ENCODE measurements at regions not wholly inside any gene's neighbourhood (a gene's known extent, or its start where the extent isn't known, plus 50 kb on each side); places are given as distances from the start of the nearest gene placed in this dataset.
"Not testable (repeated sequence)": the region's sequence is repeated elsewhere in the genome, so short reads cannot be mapped to it uniquely, and the experiment has no call there.

DNA sequence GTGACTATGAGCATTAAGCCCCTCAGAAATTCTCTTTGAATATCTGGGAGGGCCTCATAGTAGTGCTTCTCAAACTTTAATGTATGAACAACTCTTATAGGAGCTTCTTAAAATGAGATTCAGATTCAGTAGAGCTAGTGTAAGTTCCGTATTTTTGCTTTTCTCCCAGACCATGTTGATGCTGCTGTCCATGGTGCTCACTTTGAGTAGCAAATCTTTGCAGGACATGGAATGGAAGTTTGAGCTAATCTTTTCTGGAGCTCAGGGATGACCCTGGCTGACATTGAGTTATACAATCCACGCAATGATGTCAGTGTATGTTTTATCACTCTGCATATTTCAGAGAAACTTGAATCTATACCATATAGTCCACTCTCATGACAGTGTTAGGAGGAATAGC, 134.2 kb downstream of the OTOL1 start:
- H3K27ac ChIP-seq = no peak overlapping the region
- H3K36me3 ChIP-seq = no peaks in the 10 kb centered on the region
- H3K4me1 ChIP-seq (ENCODE audit: control insufficient read depth in 1 of 2, low read depth in 2 of 2) = no peaks in the 10 kb centered on the region
- no peak overlapping the region for H3K4me3 ChIP-seq
- H3K27me3 ChIP-seq (replicated peaks; ENCODE audit: insufficient read depth) = no peaks in the 10 kb centered on the region
- ATAC-seq (ENCODE audit: insufficient number of reproducible peaks, low FRiP score, low read depth) (no peak), DNase-seq (ENCODE audit: low spot score) (no peak)
- no peaks in the 10 kb centered on the region for H3K9me3 ChIP-seq
- TF ChIP-seq, protein P1, sequence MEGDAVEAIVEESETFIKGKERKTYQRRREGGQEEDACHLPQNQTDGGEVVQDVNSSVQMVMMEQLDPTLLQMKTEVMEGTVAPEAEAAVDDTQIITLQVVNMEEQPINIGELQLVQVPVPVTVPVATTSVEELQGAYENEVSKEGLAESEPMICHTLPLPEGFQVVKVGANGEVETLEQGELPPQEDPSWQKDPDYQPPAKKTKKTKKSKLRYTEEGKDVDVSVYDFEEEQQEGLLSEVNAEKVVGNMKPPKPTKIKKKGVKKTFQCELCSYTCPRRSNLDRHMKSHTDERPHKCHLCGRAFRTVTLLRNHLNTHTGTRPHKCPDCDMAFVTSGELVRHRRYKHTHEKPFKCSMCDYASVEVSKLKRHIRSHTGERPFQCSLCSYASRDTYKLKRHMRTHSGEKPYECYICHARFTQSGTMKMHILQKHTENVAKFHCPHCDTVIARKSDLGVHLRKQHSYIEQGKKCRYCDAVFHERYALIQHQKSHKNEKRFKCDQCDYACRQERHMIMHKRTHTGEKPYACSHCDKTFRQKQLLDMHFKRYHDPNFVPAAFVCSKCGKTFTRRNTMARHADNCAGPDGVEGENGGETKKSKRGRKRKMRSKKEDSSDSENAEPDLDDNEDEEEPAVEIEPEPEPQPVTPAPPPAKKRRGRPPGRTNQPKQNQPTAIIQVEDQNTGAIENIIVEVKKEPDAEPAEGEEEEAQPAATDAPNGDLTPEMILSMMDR (IDR thresholded peaks at IDR 0.05) = no peak

DNA sequence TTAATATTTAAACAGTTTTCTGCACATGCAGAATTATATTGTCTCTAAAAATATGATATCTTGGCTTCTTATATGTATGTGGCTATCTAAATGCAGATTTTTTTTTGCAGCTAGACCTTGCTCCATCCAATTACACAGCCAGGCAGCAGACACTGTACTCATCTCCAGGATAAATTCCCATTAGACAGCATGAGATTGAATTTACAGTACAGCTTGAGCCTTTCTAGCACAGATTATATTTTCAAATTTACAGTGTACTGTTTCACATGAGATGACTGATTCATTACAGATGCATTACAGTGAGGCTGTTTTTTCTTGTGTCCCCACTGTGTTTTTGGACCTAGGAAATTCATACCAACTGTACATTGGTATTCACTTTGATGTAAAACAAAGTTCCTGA, 134.9 kb downstream of the OTOL1 start:
- Histone ChIP-seq H3K36me3 (no peaks in the 10 kb centered on the region), H3K9me3 (no peaks in the 10 kb centered on the region), H3K27me3 (replicated peaks; ENCODE audit: insufficient read depth) (no peaks in the 10 kb centered on the region), H3K4me3 (no peak overlapping the region), H3K27ac (no peak overlapping the region), H3K4me1 (ENCODE audit: control insufficient read depth in 1 of 2, low read depth in 2 of 2) (no peaks in the 10 kb centered on the region)
- no peak for DNase-seq (ENCODE audit: low spot score)
- no peak for ATAC-seq (ENCODE audit: insufficient number of reproducible peaks, low FRiP score, low read depth)
- TF ChIP-seq, protein P1 (IDR thresholded peaks at IDR 0.05) = no peak

DNA sequence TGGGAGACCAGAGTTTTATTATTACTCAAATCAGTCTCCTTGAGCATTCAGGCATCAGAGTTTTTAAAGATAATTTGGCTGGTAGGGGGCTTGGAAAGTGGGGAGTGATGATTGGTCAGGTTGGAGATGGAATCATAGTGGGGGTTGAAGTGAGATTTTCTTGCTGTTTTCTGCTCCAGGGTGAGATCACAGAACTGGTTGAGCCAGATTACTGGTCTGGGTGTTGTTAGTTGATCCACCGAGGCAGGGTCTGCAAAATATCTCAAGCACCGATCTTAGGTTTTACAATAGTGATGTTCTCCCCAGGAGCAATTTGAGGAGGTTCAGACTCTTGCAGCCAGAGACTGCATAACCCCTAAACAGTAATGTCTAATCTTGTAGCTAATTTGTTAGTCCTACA, 141.0 kb downstream of the OTOL1 start:
- Histone ChIP-seq H3K27ac (no peak overlapping the region), H3K9me3 (no peaks in the 10 kb centered on the region), H3K4me1 (ENCODE audit: control insufficient read depth in 1 of 2, low read depth in 2 of 2) (no peaks in the 10 kb centered on the region), H3K36me3 (no peaks in the 10 kb centered on the region), H3K27me3 (replicated peaks; ENCODE audit: insufficient read depth) (no peaks in the 10 kb centered on the region), H3K4me3 (no peak overlapping the region)
- TF ChIP-seq, protein P1 (IDR thresholded peaks at IDR 0.05) = no peak
- DNase-seq (ENCODE audit: low spot score) (no peak), ATAC-seq (ENCODE audit: insufficient number of reproducible peaks, low FRiP score, low read depth) (no peak)

DNA sequence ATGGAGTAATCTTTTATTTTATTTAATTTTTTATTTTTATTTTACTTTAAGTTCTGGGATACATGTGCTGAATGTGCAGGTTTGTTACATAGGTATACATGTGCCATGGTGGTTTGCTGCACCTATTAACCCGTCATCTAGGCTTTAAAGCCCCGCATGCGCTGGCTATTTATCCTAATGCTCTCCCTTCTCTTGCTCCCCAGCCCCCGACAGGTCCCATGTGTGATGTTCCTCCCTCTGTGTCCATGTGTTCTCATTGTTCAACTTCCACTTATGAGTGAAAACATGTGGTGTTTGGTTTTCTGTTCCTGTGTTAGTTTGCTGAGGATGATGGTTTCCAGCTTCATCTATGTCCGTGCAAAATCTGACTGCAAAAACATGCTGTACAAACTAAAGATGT, 142.5 kb downstream of the OTOL1 start:
- not testable (repeated sequence) for ATAC-seq (ENCODE audit: insufficient number of reproducible peaks, low FRiP score, low read depth); H3K4me3 ChIP-seq; DNase-seq (ENCODE audit: low spot score)

DNA sequence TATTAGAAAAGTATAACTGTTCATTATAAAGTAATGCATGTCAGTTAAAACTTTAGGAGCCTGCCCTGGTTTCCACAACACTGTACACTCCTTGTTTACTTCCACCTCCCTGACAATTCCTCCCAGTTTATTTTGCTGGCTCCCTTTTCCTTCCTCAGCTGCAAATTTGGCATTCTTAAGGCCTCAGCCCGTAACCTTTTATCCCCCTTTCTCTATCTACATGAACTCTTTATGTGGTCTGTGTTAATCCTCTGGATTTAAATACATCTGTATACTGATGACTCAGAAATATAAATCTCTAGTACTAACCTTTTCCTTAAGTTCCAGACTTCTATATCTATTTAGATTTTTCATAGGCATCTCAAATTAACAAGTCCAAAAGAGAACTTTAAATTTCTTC, 143.6 kb downstream of the OTOL1 start:
- Histone ChIP-seq H3K9me3 (no peaks in the 10 kb centered on the region), H3K27ac (no peak overlapping the region), H3K4me1 (ENCODE audit: control insufficient read depth in 1 of 2, low read depth in 2 of 2) (no peaks in the 10 kb centered on the region), H3K36me3 (no peaks in the 10 kb centered on the region), H3K4me3 (no peak overlapping the region), H3K27me3 (replicated peaks; ENCODE audit: insufficient read depth) (no peaks in the 10 kb centered on the region)
- TF ChIP-seq, protein P1 (IDR thresholded peaks at IDR 0.05) = no peak
- DNase-seq (ENCODE audit: low spot score) (no peak), ATAC-seq (ENCODE audit: insufficient number of reproducible peaks, low FRiP score, low read depth) (no peak)

More for the DNA sequence above, 142.5 kb downstream of the OTOL1 start:
- H3K27me3 ChIP-seq (replicated peaks; ENCODE audit: insufficient read depth); H3K27ac ChIP-seq; H3K36me3 ChIP-seq; H3K9me3 ChIP-seq; H3K4me1 ChIP-seq (ENCODE audit: control insufficient read depth in 1 of 2, low read depth in 2 of 2): not testable (repeated sequence)

DNA sequence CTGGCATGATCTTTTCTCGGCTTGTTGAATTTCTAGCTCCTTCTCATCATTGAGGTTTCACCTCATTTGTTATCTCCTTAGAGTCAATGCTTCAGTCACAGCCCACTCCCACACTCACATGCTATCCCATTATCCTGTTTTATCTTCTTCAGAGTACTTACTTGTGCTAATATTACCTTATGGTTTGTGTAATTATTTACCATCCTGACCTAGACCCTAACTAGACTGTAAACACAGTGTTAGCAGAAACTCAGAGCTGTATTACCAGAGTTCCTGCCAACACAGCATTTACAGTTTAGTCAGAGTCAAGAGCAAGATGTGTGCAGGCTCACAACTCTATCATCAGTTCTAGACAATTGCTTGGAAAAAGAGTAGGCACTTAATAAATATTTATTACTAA, 144.7 kb downstream of the OTOL1 start:
- no peak for DNase-seq (ENCODE audit: low spot score)
- H3K9me3 ChIP-seq = no peaks in the 10 kb centered on the region
- H3K36me3 ChIP-seq = no peaks in the 10 kb centered on the region
- TF ChIP-seq, protein P1 (IDR thresholded peaks at IDR 0.05) = no peak
- no peaks in the 10 kb centered on the region for H3K27me3 ChIP-seq (replicated peaks; ENCODE audit: insufficient read depth)
- no peaks in the 10 kb centered on the region for H3K4me1 ChIP-seq (ENCODE audit: control insufficient read depth in 1 of 2, low read depth in 2 of 2)
- no peak for ATAC-seq (ENCODE audit: insufficient number of reproducible peaks, low FRiP score, low read depth)
- H3K27ac ChIP-seq = no peak overlapping the region
- no peak overlapping the region for H3K4me3 ChIP-seq

All from thoracic aorta (tissue), 2 donors.